Sigmoid colon (tissue), 4 donors: ENCODE measurements at regions not wholly inside any gene's neighbourhood (a gene's known extent, or its start where the extent isn't known, plus 50 kb on each side); places are given as distances from the start of the nearest gene placed in this dataset.

ENCODE experiments used
- EP300 ChIP-seq, 4 donors: sonication (generic); formaldehyde crosslinking; IDR thresholded peaks; one replicate each; pipeline ENCODE4 v1.6.1; 2017; ENCODE audit warnings: antibody characterized with exemption in 4 of 4
- POLR2A ChIP-seq, 2 donors: fragments of 450-650 bp; IDR thresholded peaks; one replicate each; pipeline ENCODE4 v1.6.1; 2016; ENCODE audit warnings: antibody characterized with exemption in 2 of 2, mild to moderate bottlenecking in 2 of 2, moderate library complexity in 2 of 2
- TF ChIP-seq, protein P1 (sequence below), 4 experiments: fragments of 450-650 bp in 3 of 4; fragments of 200-600 bp in 1 of 4; IDR thresholded peaks; one replicate each; pipeline ENCODE4 v1.5.1; 2016 to 2019; ENCODE audit warnings: antibody characterized with exemption in 4 of 4, mild to moderate bottlenecking in 3 of 4, moderate library complexity in 2 of 4

- TF ChIP-seq, protein P1, sequence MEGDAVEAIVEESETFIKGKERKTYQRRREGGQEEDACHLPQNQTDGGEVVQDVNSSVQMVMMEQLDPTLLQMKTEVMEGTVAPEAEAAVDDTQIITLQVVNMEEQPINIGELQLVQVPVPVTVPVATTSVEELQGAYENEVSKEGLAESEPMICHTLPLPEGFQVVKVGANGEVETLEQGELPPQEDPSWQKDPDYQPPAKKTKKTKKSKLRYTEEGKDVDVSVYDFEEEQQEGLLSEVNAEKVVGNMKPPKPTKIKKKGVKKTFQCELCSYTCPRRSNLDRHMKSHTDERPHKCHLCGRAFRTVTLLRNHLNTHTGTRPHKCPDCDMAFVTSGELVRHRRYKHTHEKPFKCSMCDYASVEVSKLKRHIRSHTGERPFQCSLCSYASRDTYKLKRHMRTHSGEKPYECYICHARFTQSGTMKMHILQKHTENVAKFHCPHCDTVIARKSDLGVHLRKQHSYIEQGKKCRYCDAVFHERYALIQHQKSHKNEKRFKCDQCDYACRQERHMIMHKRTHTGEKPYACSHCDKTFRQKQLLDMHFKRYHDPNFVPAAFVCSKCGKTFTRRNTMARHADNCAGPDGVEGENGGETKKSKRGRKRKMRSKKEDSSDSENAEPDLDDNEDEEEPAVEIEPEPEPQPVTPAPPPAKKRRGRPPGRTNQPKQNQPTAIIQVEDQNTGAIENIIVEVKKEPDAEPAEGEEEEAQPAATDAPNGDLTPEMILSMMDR (IDR thresholded peaks at IDR 0.05), result no peak
- TF ChIP-seq EP300 (IDR thresholded peaks at IDR 0.05), result no peak
- no peak for TF ChIP-seq POLR2A (IDR thresholded peaks at IDR 0.05)
These were observed 201.0 kb downstream of the S1PR1 start for GRCh38 chr1:101437800-101438199.
